GM23248 (cell line): ENCODE measurements at regions not wholly inside any gene's neighbourhood (a gene's known extent, or its start where the extent isn't known, plus 50 kb on each side); places are given as distances from the start of the nearest gene placed in this dataset.

Source experiments
- DNase-seq: peaks from one replicate; pipeline ENCODE4 v3.0.0-alpha.2; 2015
- H2AFZ ChIP-seq: fragments of 200-600 bp; sonication (generic); 2 replicates; pipeline ENCODE4 v1.6.1; 2016; ENCODE audit warnings: antibody characterized with exemption
- H3F3A ChIP-seq: fragments of 200-600 bp; sonication (generic); 2 replicates; pipeline ENCODE4 v1.6.1; 2016; ENCODE audit warnings: mild to moderate bottlenecking, antibody characterized with exemption, mixed run types; ENCODE audit not compliant: insufficient read depth
- H3K27ac ChIP-seq: fragments of 200-600 bp; sonication (generic); 2 replicates; pipeline ENCODE4 v1.5.1; 2016; ENCODE audit warnings: mild to moderate bottlenecking
- H3K27me3 ChIP-seq: fragments of 200-600 bp; sonication (generic); replicated peaks from 2 replicates; pipeline ENCODE4 v1.6.1; 2016; ENCODE audit warnings: mild to moderate bottlenecking; ENCODE audit not compliant: insufficient read depth
- H3K36me3 ChIP-seq: fragments of 200-600 bp; sonication (generic); 2 replicates; pipeline ENCODE4 v1.6.1; 2016; ENCODE audit warnings: low read depth, mild to moderate bottlenecking
- H3K4me1 ChIP-seq: fragments of 200-600 bp; sonication (generic); 2 replicates; pipeline ENCODE4 v1.6.1; 2016; ENCODE audit warnings: mild to moderate bottlenecking; ENCODE audit not compliant: insufficient read depth
- H3K4me2 ChIP-seq: fragments of 200-600 bp; sonication (generic); one replicate; pipeline ENCODE4 v1.6.1; 2016; ENCODE audit warnings: mild to moderate bottlenecking; ENCODE audit not compliant: unreplicated experiment
- H3K4me3 ChIP-seq: fragments of 200-600 bp; sonication (generic); 2 replicates; pipeline ENCODE4 v1.5.1; 2016; ENCODE audit warnings: mild to moderate bottlenecking
- H3K79me2 ChIP-seq: fragments of 200-600 bp; sonication (generic); 2 replicates; pipeline ENCODE4 v1.6.1; 2016; ENCODE audit warnings: mild to moderate bottlenecking; ENCODE audit not compliant: insufficient read depth
- H3K9ac ChIP-seq: fragments of 200-600 bp; sonication (generic); 2 replicates; pipeline ENCODE4 v1.6.1; 2016; ENCODE audit warnings: mild to moderate bottlenecking
- H3K9me2 ChIP-seq: fragments of 200-600 bp; sonication (generic); 2 replicates; pipeline ENCODE4 v1.6.1; 2016; ENCODE audit warnings: mixed run types, mild to moderate bottlenecking, moderate library complexity; ENCODE audit not compliant: insufficient read depth
- H3K9me3 ChIP-seq: fragments of 200-600 bp; sonication (generic); one replicate; pipeline ENCODE4 v1.6.1; 2017; ENCODE audit warnings: low read depth
- H4K20me1 ChIP-seq: fragments of 200-600 bp; sonication (generic); 2 replicates; pipeline ENCODE4 v1.6.0; 2016; ENCODE audit not compliant: insufficient read depth
- EZH2 ChIP-seq: fragments of 200-600 bp; sonication (generic); IDR thresholded peaks from 2 replicates; pipeline ENCODE4 v1.6.1; 2018; ENCODE audit warnings: antibody characterized with exemption, mild to moderate bottlenecking; ENCODE audit not compliant: insufficient read depth, poor library complexity, severe bottlenecking
- EZH2phosphoT487 ChIP-seq: fragments of 200-600 bp; sonication (generic); IDR thresholded peaks from 2 replicates; pipeline ENCODE4 v1.6.1; 2018; ENCODE audit warnings: antibody characterized with exemption, moderate library complexity, mild to moderate bottlenecking, low read depth; ENCODE audit not compliant: insufficient read depth
- WGBS, 2 experiments: methylation state at CpG; one replicate each; pipeline ENCODE4 v1.1.6; 2015 to 2017; ENCODE audit warnings: low lambda C conversion rate in 2 of 2, low coverage in 1 of 2; ENCODE audit errors: missing lambda C conversion rate in 2 of 2; 5-methylcytosine and 5-hydroxymethylcytosine counted together
- in situ Hi-C: fragments of 300-500 bp; cut with MboI; formaldehyde crosslinking; loops from 2 replicates; pipeline ENCODE4 v1.15.0; 2020

DNA sequence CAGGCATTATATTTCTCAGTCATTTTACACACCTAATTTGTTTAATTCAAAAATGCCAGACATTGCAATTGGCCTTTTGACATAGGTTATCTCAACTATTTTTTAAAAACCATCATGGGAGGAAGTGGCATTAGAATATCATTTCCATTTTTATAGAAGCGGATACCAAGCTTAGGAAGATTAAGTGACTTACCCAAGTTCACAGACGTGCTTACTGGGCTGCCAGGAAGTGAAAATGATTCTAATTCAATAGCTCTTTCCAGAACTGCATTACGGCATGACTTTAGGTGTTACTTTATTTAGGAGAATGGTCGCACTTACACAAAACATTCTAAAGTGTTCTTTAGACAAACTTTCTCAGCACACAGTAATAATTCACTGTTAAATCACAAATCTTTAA, 231.9 kb downstream of the KLF12 start:
- TF ChIP-seq EZH2 (no peak), EZH2phosphoT487 (no peak)
- Histone ChIP-seq H2AFZ (no peak overlapping the region), H3K27me3 (no peaks in the 10 kb centered on the region), H3K4me3 (no peak overlapping the region), H3K9me3 (no peaks in the 10 kb centered on the region), H3K9me2 (no peaks in the 10 kb centered on the region), H4K20me1 (no peaks in the 10 kb centered on the region), H3K27ac (no peak overlapping the region), H3K79me2 (peaks cover 46% of the 10 kb centered on the region; the same call in 1 of the 2 replicates), H3K4me2 (no peak overlapping the region), H3K9ac (no peak overlapping the region), H3K4me1 (peaks cover 11% of the 10 kb centered on the region; the same call in 1 of the 2 replicates), H3F3A (no peaks in the 10 kb centered on the region), H3K36me3 (no peaks in the 10 kb centered on the region)
- no peak for DNase-seq
- in situ Hi-C loops = no loop called here
- 69 to 70% methylated on average over 4 of the region's 4 CpGs for WGBS, 2 experiments

DNA sequence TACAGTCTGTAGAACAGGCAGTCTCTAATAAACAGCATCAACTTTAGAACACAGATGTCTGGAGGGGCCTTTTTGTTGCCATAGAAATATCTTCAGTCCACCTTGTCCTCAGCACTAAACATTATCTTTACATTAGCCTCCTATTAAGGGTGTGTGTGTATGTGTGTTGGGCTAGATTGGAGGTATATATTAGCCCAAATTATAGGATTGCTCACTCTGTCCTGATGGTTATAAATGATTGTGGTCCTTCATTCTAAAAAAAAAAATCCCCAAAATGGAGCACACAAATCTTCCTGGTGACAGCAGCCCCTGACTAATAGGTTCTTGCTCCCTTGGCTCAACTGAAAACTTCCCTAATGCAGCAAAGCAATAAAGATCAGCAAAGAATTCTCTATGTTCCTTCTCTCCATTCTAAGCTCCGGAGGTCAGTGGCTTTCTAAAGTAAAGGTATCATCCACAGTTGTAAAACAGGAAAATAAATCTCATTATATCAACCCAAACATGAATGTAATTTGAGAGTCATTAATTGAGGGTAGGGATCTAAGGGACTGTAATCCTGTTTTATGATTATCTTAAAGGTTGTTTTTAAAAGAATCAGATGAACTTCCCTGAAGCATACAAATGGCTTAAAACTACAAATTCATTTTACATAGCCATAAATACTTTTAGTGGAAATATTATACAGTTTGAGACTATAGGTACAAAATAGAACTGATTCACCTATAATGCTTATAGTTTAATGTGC, 232.7 kb downstream of the KLF12 start:
- Histone ChIP-seq H3K9ac (no peak overlapping the region), H3K9me3 (no peaks in the 10 kb centered on the region), H2AFZ (no peak overlapping the region), H3K4me1 (peaks cover 11% of the 10 kb centered on the region; the same call in 1 of the 2 replicates), H3K27me3 (no peaks in the 10 kb centered on the region), H3K79me2 (peaks cover 39% of the 10 kb centered on the region; the same call in 1 of the 2 replicates), H3K36me3 (no peaks in the 10 kb centered on the region), H3K4me3 (no peak overlapping the region), H4K20me1 (no peaks in the 10 kb centered on the region), H3F3A (no peaks in the 10 kb centered on the region), H3K9me2 (no peaks in the 10 kb centered on the region), H3K4me2 (no peak overlapping the region), H3K27ac (no peak overlapping the region)
- in situ Hi-C loops = no loop called here
- DNase-seq = no peak
- 95 to 100% methylated on average over 1 of the region's 1 CpG for WGBS, 2 experiments
- TF ChIP-seq EZH2phosphoT487 = no peak
- no peak for TF ChIP-seq EZH2

DNA sequence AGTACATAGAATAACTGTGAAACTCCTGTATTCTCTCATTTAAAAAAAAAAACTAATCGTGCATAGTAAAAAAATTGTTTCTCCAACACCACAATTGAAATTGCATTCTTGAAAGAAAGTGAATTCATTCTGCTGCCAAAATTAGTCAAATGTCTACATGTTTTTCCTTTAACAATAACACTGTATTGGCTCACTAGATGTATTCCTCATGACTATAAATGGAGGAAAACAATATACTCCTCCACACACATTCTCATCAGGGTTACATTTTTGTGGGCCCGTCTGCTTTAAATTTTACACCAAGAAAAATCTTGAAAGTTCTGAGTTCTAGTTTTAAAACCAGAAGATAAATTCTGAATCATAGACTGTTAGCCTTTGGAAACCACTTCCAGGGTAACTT, 233.6 kb downstream of the KLF12 start:
- Histone ChIP-seq H4K20me1 (no peaks in the 10 kb centered on the region), H3K9me3 (no peaks in the 10 kb centered on the region), H3K79me2 (peaks cover 33% of the 10 kb centered on the region; the same call in 1 of the 2 replicates), H3K4me2 (no peak overlapping the region), H3K4me1 (peaks cover 11% of the 10 kb centered on the region; the same call in 1 of the 2 replicates), H3K9me2 (no peaks in the 10 kb centered on the region), H3K9ac (no peak overlapping the region), H3K4me3 (no peak overlapping the region), H3K36me3 (no peaks in the 10 kb centered on the region), H2AFZ (no peak overlapping the region), H3K27me3 (no peaks in the 10 kb centered on the region), H3K27ac (no peak overlapping the region), H3F3A (no peaks in the 10 kb centered on the region)
- DNase-seq = peak; percentile 31
- TF ChIP-seq EZH2phosphoT487 (no peak), EZH2 (no peak)
- WGBS, 2 experiments = 71 to 75% methylated on average over 2 of the region's 2 CpGs
- in situ Hi-C loops = no loop called here

DNA sequence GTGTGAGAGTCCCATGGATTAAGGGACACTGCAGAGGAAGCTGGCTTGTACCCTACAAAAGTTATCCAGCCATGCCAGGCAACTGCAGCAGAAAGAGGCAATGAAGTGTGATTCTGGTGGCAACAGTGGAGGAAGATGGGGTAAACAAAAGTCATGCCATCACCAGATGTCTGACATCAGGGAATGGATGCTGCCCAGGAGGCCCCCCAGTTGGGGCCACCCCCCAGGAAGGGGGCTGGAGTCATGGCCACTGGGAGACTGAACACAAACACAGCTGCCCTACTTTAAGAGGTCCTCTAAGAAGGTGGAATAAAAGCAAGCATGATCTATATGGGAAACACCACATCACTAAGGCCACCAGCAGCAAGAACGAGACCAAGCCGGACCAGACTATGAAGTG, 235.3 kb downstream of the KLF12 start:
- Histone ChIP-seq H4K20me1 (no peaks in the 10 kb centered on the region), H3K27ac (no peak overlapping the region), H3K9me3 (no peaks in the 10 kb centered on the region), H3F3A (no peaks in the 10 kb centered on the region), H3K4me2 (no peak overlapping the region), H3K9me2 (peaks cover 5% of the 10 kb centered on the region; the same call in 1 of the 2 replicates), H3K36me3 (no peaks in the 10 kb centered on the region; the same call in 1 of the 2 replicates), H3K27me3 (no peaks in the 10 kb centered on the region), H3K79me2 (peaks cover 23% of the 10 kb centered on the region), H3K9ac (no peak overlapping the region), H2AFZ (no peak overlapping the region), H3K4me3 (no peak overlapping the region), H3K4me1 (peaks cover 11% of the 10 kb centered on the region; the same call in 1 of the 2 replicates)
- in situ Hi-C loops = no loop called here
- DNase-seq = no peak
- WGBS, 2 experiments = 95 to 100% methylated on average over 2 of the region's 2 CpGs
- TF ChIP-seq EZH2phosphoT487 (no peak), EZH2 (no peak)
